ENCODE measurements at regions not wholly inside any gene's neighbourhood (a gene's known extent, or its start where the extent isn't known, plus 50 kb on each side); places are given as distances from the start of the nearest gene placed in this dataset.

GRCh38 chr5:35365758-35366157, 135.5 kb upstream of the PRLR start:
- ChIA-PET POLR2A (no interaction called here), CTCF (no interaction called here)
- TF ChIP-seq, protein P1, sequence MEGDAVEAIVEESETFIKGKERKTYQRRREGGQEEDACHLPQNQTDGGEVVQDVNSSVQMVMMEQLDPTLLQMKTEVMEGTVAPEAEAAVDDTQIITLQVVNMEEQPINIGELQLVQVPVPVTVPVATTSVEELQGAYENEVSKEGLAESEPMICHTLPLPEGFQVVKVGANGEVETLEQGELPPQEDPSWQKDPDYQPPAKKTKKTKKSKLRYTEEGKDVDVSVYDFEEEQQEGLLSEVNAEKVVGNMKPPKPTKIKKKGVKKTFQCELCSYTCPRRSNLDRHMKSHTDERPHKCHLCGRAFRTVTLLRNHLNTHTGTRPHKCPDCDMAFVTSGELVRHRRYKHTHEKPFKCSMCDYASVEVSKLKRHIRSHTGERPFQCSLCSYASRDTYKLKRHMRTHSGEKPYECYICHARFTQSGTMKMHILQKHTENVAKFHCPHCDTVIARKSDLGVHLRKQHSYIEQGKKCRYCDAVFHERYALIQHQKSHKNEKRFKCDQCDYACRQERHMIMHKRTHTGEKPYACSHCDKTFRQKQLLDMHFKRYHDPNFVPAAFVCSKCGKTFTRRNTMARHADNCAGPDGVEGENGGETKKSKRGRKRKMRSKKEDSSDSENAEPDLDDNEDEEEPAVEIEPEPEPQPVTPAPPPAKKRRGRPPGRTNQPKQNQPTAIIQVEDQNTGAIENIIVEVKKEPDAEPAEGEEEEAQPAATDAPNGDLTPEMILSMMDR (IDR thresholded peaks at IDR 0.05; ENCODE audit: low read depth, low read length) = no peak
- no peak for DNase-seq (ENCODE audit: low read depth, low spot score)
- Histone ChIP-seq H3K27me3 (ENCODE audit: control insufficient read depth, insufficient read depth, low read length) (no peaks in the 10 kb centered on the region), H3K4me3 (ENCODE audit: low read depth, low read length) (no peak overlapping the region), H3K9me3 (ENCODE audit: control insufficient read depth, insufficient read depth, low read length) (no peaks in the 10 kb centered on the region), H3K27ac (ENCODE audit: low read depth, low read length) (no peak overlapping the region)

DNA sequence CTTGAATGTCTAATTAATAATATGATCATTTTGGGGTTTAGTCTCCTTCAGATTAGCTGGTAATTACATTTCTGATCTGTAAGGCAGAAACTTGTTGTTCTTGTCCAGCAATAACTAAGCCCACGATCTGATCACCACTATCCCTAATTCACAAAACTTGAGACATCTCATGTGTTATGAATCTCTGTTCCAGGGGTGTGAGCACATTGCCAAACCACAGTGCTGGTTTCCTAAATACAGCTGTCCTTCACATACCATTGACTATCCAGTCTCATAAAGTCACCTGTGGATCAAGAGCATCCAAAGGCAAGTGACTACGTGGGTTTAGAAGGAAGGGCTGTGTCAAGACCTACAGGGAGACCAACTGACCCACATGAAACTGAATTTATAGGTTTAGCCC, 134.1 kb upstream of the PRLR start:
- Histone ChIP-seq H3K4me3 (ENCODE audit: low read depth, low read length) (no peak overlapping the region), H3K27ac (ENCODE audit: low read depth, low read length) (no peak overlapping the region), H3K9me3 (ENCODE audit: control insufficient read depth, insufficient read depth, low read length) (no peaks in the 10 kb centered on the region), H3K27me3 (ENCODE audit: control insufficient read depth, insufficient read depth, low read length) (no peaks in the 10 kb centered on the region)
- CTCF ChIA-PET = no interaction called here
- POLR2A ChIA-PET = no interaction called here
- DNase-seq (ENCODE audit: low read depth, low spot score) = no peak
- TF ChIP-seq, protein P1 (IDR thresholded peaks at IDR 0.05; ENCODE audit: low read depth, low read length) = no peak

DNA sequence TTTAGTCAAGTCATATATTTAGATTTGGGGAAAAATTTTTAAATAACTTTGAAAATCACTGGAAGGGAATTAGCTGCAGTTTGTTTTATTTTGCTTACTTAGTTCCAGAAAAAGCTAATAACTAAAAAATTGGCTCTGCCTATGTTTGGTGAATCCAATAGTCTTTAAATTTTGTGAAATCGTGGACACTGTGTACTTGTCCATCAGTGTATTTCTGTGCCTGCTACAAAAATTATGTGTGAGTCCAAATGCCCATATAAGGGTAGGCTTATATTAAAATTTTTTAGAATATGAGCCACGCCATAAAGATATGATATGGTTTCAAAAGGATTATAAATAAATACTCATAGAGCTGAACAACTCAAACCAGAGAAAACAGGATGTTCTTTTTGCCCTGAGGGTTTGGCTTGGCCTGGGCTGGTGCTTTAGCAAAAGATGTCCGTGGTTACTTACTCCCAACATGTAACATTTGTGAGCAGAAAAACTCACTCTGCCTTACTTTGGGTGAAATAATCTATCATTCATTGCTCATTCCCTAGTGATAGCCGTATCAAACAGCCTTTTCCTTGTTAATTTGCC, 133.2 kb upstream of the PRLR start:
- ChIA-PET POLR2A (no interaction called here), CTCF (no interaction called here)
- no peak overlapping the region for H3K4me3 ChIP-seq (ENCODE audit: low read depth, low read length)
- H3K9me3 ChIP-seq (ENCODE audit: control insufficient read depth, insufficient read depth, low read length) = no peaks in the 10 kb centered on the region
- TF ChIP-seq, protein P1 (IDR thresholded peaks at IDR 0.05; ENCODE audit: low read depth, low read length) = no peak
- no peak for DNase-seq (ENCODE audit: low read depth, low spot score)
- H3K27ac ChIP-seq (ENCODE audit: low read depth, low read length) = no peak overlapping the region
- no peaks in the 10 kb centered on the region for H3K27me3 ChIP-seq (ENCODE audit: control insufficient read depth, insufficient read depth, low read length)

- no peaks in the 10 kb centered on the region for H3K9me3 ChIP-seq (ENCODE audit: control insufficient read depth, insufficient read depth, low read length)
- POLR2A ChIA-PET = no interaction called here
Observed at GRCh38 chr5:35362772-35363171, 132.5 kb upstream of the PRLR start.

DNA sequence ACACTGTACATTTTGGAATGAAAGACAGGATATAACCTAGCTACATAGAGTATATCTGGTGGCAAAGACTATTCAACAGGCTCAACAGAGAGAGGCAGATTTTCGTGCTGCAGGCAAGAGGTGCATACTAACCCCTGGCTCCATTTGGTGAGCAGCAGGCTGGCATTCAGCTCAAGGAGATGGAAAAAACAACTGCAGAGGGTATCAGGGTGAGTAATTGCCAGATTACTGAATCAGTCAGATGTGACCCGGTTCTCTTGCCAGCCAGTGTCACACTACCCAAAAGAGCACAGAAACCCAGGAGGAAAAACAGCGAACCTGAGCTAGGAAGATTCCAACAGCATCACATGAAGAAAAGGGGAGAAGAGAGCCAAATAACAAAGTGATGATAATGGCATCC, 130.4 kb upstream of the PRLR start:
- Histone ChIP-seq H3K27me3 (ENCODE audit: control insufficient read depth, insufficient read depth, low read length) (no peaks in the 10 kb centered on the region), H3K9me3 (ENCODE audit: control insufficient read depth, insufficient read depth, low read length) (no peaks in the 10 kb centered on the region), H3K4me3 (ENCODE audit: low read depth, low read length) (no peak overlapping the region), H3K27ac (ENCODE audit: low read depth, low read length) (no peak overlapping the region)
- TF ChIP-seq, protein P1 (IDR thresholded peaks at IDR 0.05; ENCODE audit: low read depth, low read length) = no peak
- POLR2A ChIA-PET = no interaction called here
- CTCF ChIA-PET = no interaction called here
- DNase-seq (ENCODE audit: low read depth, low spot score) = no peak

More at GRCh38 chr5:35362772-35363171, 132.5 kb upstream of the PRLR start:
- no peak for DNase-seq (ENCODE audit: low read depth, low spot score)
- Histone ChIP-seq H3K27me3 (ENCODE audit: control insufficient read depth, insufficient read depth, low read length) (no peaks in the 10 kb centered on the region), H3K27ac (ENCODE audit: low read depth, low read length) (no peak overlapping the region), H3K4me3 (ENCODE audit: low read depth, low read length) (no peak overlapping the region)
- TF ChIP-seq, protein P1 (IDR thresholded peaks at IDR 0.05; ENCODE audit: low read depth, low read length) = no peak
- CTCF ChIA-PET = no interaction called here
